ENCODE measurements at regions not wholly inside any gene's neighbourhood (a gene's known extent, or its start where the extent isn't known, plus 50 kb on each side); places are given as distances from the start of the nearest gene placed in this dataset.

DNA sequence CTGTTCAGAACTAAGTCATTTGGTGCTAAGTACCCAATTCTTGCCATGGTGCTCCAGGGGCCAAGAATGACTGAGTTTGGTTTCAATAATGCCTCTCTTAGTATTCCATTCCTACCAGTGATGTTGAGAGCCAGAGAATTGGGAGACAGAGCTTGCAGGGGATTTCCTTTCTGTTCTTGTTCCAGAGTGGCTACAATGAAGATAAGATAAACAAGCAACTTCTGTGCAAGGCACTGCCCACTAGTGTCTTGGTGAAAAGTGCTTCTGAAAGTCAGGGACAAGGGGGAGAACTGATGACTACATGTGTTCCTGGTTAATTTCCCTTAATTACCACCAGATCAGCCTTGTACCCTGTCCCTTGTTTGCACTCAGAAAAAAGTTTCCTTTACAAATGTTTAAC lies 421.6 kb downstream of the BCKDHB start:
- Histone ChIP-seq H3K27ac (replicated peaks in 1 of 4) (no peak overlapping the region), H3K4me1 (peaks cover 9 to 13% (median 11%) of the 10 kb centered on the region in 4 donors), H3K9me3 (no peaks in the 10 kb centered on the region), H3K27me3 (no peaks in the 10 kb centered on the region), H3K4me3 (no peak overlapping the region), H3K36me3 (no peaks in the 10 kb centered on the region)
- DNase-seq (ENCODE audit: extremely low spot score), result no peak
- TF ChIP-seq EP300 (IDR thresholded peaks at IDR 0.05), result no peak
- no peak for TF ChIP-seq POLR2AphosphoS5 (IDR thresholded peaks at IDR 0.05)
- TF ChIP-seq, protein P1, sequence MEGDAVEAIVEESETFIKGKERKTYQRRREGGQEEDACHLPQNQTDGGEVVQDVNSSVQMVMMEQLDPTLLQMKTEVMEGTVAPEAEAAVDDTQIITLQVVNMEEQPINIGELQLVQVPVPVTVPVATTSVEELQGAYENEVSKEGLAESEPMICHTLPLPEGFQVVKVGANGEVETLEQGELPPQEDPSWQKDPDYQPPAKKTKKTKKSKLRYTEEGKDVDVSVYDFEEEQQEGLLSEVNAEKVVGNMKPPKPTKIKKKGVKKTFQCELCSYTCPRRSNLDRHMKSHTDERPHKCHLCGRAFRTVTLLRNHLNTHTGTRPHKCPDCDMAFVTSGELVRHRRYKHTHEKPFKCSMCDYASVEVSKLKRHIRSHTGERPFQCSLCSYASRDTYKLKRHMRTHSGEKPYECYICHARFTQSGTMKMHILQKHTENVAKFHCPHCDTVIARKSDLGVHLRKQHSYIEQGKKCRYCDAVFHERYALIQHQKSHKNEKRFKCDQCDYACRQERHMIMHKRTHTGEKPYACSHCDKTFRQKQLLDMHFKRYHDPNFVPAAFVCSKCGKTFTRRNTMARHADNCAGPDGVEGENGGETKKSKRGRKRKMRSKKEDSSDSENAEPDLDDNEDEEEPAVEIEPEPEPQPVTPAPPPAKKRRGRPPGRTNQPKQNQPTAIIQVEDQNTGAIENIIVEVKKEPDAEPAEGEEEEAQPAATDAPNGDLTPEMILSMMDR (IDR thresholded peaks at IDR 0.05), result no peak
- no peak for TF ChIP-seq POLR2A (IDR thresholded peaks at IDR 0.05; ENCODE audit: low read depth)
- intact Hi-C loops (cut with DNase I), result no loop called here

DNA sequence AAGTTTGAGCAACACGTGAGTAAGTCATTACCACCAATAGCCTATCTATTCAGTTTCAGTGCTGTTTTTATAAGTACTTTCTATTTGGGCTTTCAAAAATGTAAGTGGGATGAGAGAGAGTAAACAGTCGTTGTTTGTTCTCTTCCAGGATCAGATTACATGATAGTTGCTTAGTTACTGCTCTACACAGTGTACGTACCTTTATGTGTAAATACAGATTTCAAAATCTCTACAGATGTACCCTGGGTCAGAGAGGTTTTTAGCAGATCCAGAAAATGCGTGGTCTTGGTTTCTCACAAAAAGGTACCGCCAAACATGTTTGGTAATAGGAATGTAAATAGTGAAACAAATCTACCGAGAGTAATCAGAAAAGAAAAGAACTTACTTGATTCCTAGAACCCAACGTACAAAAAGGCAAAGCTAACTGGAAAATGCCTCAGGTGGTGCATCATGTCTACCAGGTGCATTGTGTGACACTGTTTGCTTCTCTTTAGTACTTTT lies 421.1 kb downstream of the BCKDHB start:
- WGBS, result 87% methylated on average over 7 of the region's 7 CpGs

DNA sequence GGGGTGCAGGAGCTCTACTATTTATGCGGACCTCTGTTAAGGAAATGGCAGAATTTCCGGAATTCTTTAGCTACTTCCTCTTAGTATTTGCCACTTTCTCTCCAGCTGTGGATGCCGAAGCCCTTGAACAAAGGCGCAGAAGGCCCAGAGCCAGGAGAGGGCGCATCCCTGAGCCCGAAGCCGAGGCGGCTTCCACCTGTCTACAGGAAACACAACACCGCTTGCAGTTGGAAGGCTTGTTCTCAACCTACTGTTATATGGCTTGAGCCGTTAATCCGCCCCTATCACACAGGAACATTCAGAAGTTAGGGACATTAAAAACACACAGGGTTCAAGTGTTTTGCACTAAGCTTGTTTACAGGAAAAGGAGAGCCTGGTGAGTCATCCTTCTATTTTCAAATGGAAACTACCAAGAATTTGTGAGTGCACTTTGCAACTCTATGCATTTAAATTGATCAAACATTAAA lies 417.1 kb downstream of the BCKDHB start:
- Histone ChIP-seq H3K27ac (replicated peaks in 1 of 4) (peak overlapping the region in 3 of 4 donors; percentile 3 to 34 (median 24)), H3K9me3 (no peaks in the 10 kb centered on the region), H3K36me3 (no peaks in the 10 kb centered on the region), H3K4me1 (peaks cover 14 to 34% (median 26%) of the 10 kb centered on the region in 4 donors), H3K4me3 (peak overlapping the region in 3 of 4 donors; percentile 18 to 26 (median 18)), H3K27me3 (no peaks in the 10 kb centered on the region)
- no peak for DNase-seq (ENCODE audit: extremely low spot score)
- WGBS, result 60% methylated on average over 11 of the region's 11 CpGs
- intact Hi-C loops (cut with DNase I), result no loop called here
- TF ChIP-seq, protein P1 (IDR thresholded peaks at IDR 0.05), result peak in 1 of 3 experiments; percentile 9
- TF ChIP-seq EP300 (IDR thresholded peaks at IDR 0.05), result no peak
- peak in 1 of 2 donors; percentile 15 for TF ChIP-seq POLR2AphosphoS5 (IDR thresholded peaks at IDR 0.05)

More for the DNA sequence above, 421.1 kb downstream of the BCKDHB start:
- H3K4me3 ChIP-seq, result no peak overlapping the region
- intact Hi-C loops (cut with DNase I), result no loop called here
- no peak overlapping the region for H3K27ac ChIP-seq (replicated peaks in 1 of 4)
- H3K27me3 ChIP-seq, result no peaks in the 10 kb centered on the region
- TF ChIP-seq, protein P1 (IDR thresholded peaks at IDR 0.05), result no peak
- TF ChIP-seq EP300 (IDR thresholded peaks at IDR 0.05) (no peak), POLR2A (IDR thresholded peaks at IDR 0.05; ENCODE audit: low read depth) (no peak), POLR2AphosphoS5 (IDR thresholded peaks at IDR 0.05) (no peak)
- DNase-seq (ENCODE audit: extremely low spot score), result no peak
- no peaks in the 10 kb centered on the region for H3K9me3 ChIP-seq
- peaks cover 13 to 18% (median 16%) of the 10 kb centered on the region in 4 donors for H3K4me1 ChIP-seq
- H3K36me3 ChIP-seq, result no peaks in the 10 kb centered on the region

DNA sequence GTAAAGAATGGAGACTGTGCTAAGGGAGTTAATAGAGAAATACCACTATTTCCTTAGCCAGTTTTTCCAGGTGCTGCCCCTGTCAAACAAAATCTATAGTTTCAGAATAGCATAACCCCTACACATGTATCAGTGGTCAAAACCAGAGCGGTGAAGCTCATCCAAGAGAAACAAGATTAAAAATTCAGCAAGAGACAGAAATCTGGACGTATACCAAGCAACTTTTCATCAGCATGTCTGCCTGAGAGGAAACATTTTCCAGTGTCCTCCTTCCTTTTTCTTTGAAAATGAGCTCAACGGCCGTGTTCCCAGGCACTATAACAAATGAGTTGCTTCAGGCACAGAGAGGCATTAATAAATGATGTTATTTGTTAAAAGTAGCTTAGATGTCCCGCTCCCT lies 416.5 kb downstream of the BCKDHB start:
- H3K27ac ChIP-seq (replicated peaks in 1 of 4), result peak overlapping the region in 3 of 4 donors; percentile 3 to 34 (median 24)
- no peak for DNase-seq (ENCODE audit: extremely low spot score)
- peaks cover 14 to 34% (median 26%) of the 10 kb centered on the region in 4 donors for H3K4me1 ChIP-seq
- no peaks in the 10 kb centered on the region for H3K27me3 ChIP-seq
- H3K9me3 ChIP-seq, result no peaks in the 10 kb centered on the region
- no peaks in the 10 kb centered on the region for H3K36me3 ChIP-seq
- TF ChIP-seq, protein P1 (IDR thresholded peaks at IDR 0.05), result no peak
- no peak for TF ChIP-seq POLR2A (IDR thresholded peaks at IDR 0.05; ENCODE audit: low read depth)
- no peak for TF ChIP-seq EP300 (IDR thresholded peaks at IDR 0.05)
- TF ChIP-seq POLR2AphosphoS5 (IDR thresholded peaks at IDR 0.05), result no peak
- 23% methylated on average over 5 of the region's 5 CpGs for WGBS
- H3K4me3 ChIP-seq, result peak overlapping the region; percentile 2 to 26 (median 18)
- intact Hi-C loops (cut with DNase I), result no loop called here

DNA sequence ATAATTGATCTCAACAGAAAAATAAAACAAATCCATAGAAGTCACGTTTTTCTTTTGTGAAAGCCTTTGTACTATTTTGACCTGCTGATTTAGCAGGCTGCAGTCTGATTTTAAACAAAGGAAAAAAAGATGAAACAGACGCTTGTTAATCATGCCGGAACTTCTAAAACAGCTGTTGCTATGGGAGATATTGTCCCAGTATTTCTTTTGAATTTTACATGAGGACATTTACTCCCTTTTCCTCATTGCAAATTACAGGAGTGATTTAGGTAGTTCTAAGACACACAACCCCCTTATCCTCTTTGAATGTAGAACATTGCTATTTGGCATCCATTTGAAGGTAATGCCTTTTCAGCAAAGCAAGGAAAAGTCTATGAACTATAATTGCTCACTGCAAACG lies 416.1 kb downstream of the BCKDHB start:
- Histone ChIP-seq H3K4me1 (peaks cover 14 to 34% (median 26%) of the 10 kb centered on the region in 4 donors), H3K36me3 (no peaks in the 10 kb centered on the region), H3K9me3 (no peaks in the 10 kb centered on the region), H3K4me3 (peak overlapping the region in 2 of 4 donors; percentile 18 to 26), H3K27ac (replicated peaks in 1 of 4) (peak overlapping the region in 1 of 4 donors; percentile 3), H3K27me3 (no peaks in the 10 kb centered on the region)
- intact Hi-C loops (cut with DNase I), result no loop called here
- 36% methylated on average over 4 of the region's 4 CpGs for WGBS
- DNase-seq (ENCODE audit: extremely low spot score), result no peak
- TF ChIP-seq, protein P1 (IDR thresholded peaks at IDR 0.05), result no peak
- TF ChIP-seq EP300 (IDR thresholded peaks at IDR 0.05) (no peak), POLR2A (IDR thresholded peaks at IDR 0.05; ENCODE audit: low read depth) (no peak), POLR2AphosphoS5 (IDR thresholded peaks at IDR 0.05) (no peak)

Measured in esophagus muscularis mucosa (tissue), 4 donors.